Prostate gland (tissue), 2 donors: ENCODE measurements at regions not wholly inside any gene's neighbourhood (a gene's known extent, or its start where the extent isn't known, plus 50 kb on each side); places are given as distances from the start of the nearest gene placed in this dataset.

Experiments used
- CTCF ChIP-seq, 4 experiments: fragments of 200-600 bp in 2 of 4; fragments of 450-650 bp in 2 of 4; sonication (generic) in 2 of 4; IDR thresholded peaks; 1 replicate in 3 of 4; 2 replicates in 1 of 4; pipeline ENCODE4 v1.5.1; 2016 to 2019; ENCODE audit warnings: antibody characterized with exemption in 4 of 4, mild to moderate bottlenecking in 2 of 4, moderate library complexity in 2 of 4
- POLR2A ChIP-seq: fragments of 450-650 bp; IDR thresholded peaks from one replicate; pipeline ENCODE4 v1.6.1; 2016; ENCODE audit warnings: antibody characterized with exemption, mild to moderate bottlenecking

GRCh38 chr15:38861108-38861507 is 296.5 kb upstream of the RASGRP1 start:
- TF ChIP-seq CTCF (IDR thresholded peaks at IDR 0.05) = no peak
- TF ChIP-seq POLR2A = no peak
